ENCODE measurements at regions not wholly inside any gene's neighbourhood (a gene's known extent, or its start where the extent isn't known, plus 50 kb on each side); places are given as distances from the start of the nearest gene placed in this dataset.

GRCh38 chr9:100674419-100675122 lies 96.7 kb downstream of the CAVIN4 start:
- no peak overlapping the region for H3K27ac ChIP-seq
- ChIA-PET POLR2A (ENCODE audit: low non-redundant PET) (no interaction called here), CTCF (no interaction called here)
- TF ChIP-seq CTCF (conservative IDR thresholded peaks at IDR 0.05; ENCODE audit: low read depth): no peak
- no peak for DNase-seq (ENCODE audit: low spot score)

- H3K27ac ChIP-seq: no peak overlapping the region
- no peak for DNase-seq (ENCODE audit: low spot score)
- no peak for TF ChIP-seq CTCF (conservative IDR thresholded peaks at IDR 0.05; ENCODE audit: low read depth)
- ChIA-PET POLR2A (ENCODE audit: low non-redundant PET) (no interaction called here), CTCF (no interaction called here)
Measured at GRCh38 chr9:100679834-100680233, 102.0 kb downstream of the CAVIN4 start.

GRCh38 chr9:100686420-100686819 lies 108.5 kb downstream of the CAVIN4 start:
- no peak overlapping the region for H3K27ac ChIP-seq
- CTCF ChIA-PET: interaction anchor here (0.6 to 0.7 kb wide), 3 partner anchors 21 to 625 kb away, joined by 3 read pairs; no protein-coding TSS in a partner anchor
- POLR2A ChIA-PET (ENCODE audit: low non-redundant PET): no interaction called here
- TF ChIP-seq CTCF (conservative IDR thresholded peaks at IDR 0.05; ENCODE audit: low read depth): no peak
- DNase-seq (ENCODE audit: low spot score): no peak

GRCh38 chr9:100689635-100690034 lies 111.8 kb downstream of the CAVIN4 start:
- no peak for DNase-seq (ENCODE audit: low spot score)
- CTCF ChIA-PET: no interaction called here
- no peak for TF ChIP-seq CTCF (conservative IDR thresholded peaks at IDR 0.05; ENCODE audit: low read depth)
- POLR2A ChIA-PET (ENCODE audit: low non-redundant PET): no interaction called here
- no peak overlapping the region for H3K27ac ChIP-seq

GRCh38 chr9:100690438-100690837 lies 112.6 kb downstream of the CAVIN4 start:
- no peak for TF ChIP-seq CTCF (conservative IDR thresholded peaks at IDR 0.05; ENCODE audit: low read depth)

GRCh38 chr9:100697339-100697738 lies 119.5 kb downstream of the CAVIN4 start:
- ChIA-PET CTCF (no interaction called here), POLR2A (ENCODE audit: low non-redundant PET) (no interaction called here)
- TF ChIP-seq CTCF (conservative IDR thresholded peaks at IDR 0.05; ENCODE audit: low read depth): 0 out of 2 replicates have a peak, but pooled peaks have one; percentile 0
- DNase-seq (ENCODE audit: low spot score): no peak
- no peak overlapping the region for H3K27ac ChIP-seq

More at GRCh38 chr9:100690438-100690837, 112.6 kb downstream of the CAVIN4 start:
- CTCF ChIA-PET: no interaction called here
- POLR2A ChIA-PET (ENCODE audit: low non-redundant PET): no interaction called here
- no peak overlapping the region for H3K27ac ChIP-seq
- DNase-seq (ENCODE audit: low spot score): no peak

All from RWPE1 (cell line).